IPS-NIHi7 (cell line): ENCODE measurements at regions not wholly inside any gene's neighbourhood (a gene's known extent, or its start where the extent isn't known, plus 50 kb on each side); places are given as distances from the start of the nearest gene placed in this dataset.
"Not testable (repeated sequence)": the region's sequence is repeated elsewhere in the genome, so short reads cannot be mapped to it uniquely, and the experiment has no call there.

Experiments used
- DNase-seq: peaks from one replicate; pipeline ENCODE4 v3.0.0; 2012; ENCODE audit warnings: mixed read lengths; ENCODE audit errors: extremely low spot score

GRCh38 chr4:140249351-140249750 is 95.4 kb upstream of the MAML3 start:
- no peak for DNase-seq

- DNase-seq, result no peak
These were observed 93.3 kb upstream of the MAML3 start for GRCh38 chr4:140247237-140247636.

GRCh38 chr4:140246216-140246615 is 92.2 kb upstream of the MAML3 start:
- DNase-seq, result no peak

GRCh38 chr4:140244328-140244727 is 90.3 kb upstream of the MAML3 start:
- DNase-seq, result no peak

- DNase-seq, result no peak
These were observed 89.3 kb upstream of the MAML3 start for GRCh38 chr4:140243278-140243753.

GRCh38 chr4:140242357-140243277 is 88.6 kb upstream of the MAML3 start:
- no peak for DNase-seq

GRCh38 chr4:140240237-140240636 is 86.3 kb upstream of the MAML3 start:
- DNase-seq, result no peak

- no peak for DNase-seq
These were observed 85.3 kb upstream of the MAML3 start for GRCh38 chr4:140239311-140239710.

GRCh38 chr4:140238351-140239056 is 84.5 kb upstream of the MAML3 start:
- DNase-seq, result no peak

- peak; percentile 86 for DNase-seq
These were observed 83.8 kb upstream of the MAML3 start for GRCh38 chr4:140237616-140238350.

GRCh38 chr4:140236654-140237169 is 82.7 kb upstream of the MAML3 start:
- no peak for DNase-seq

GRCh38 chr4:140234697-140235060 is 80.7 kb upstream of the MAML3 start:
- DNase-seq, result no peak

- no peak for DNase-seq
These were observed 80.1 kb upstream of the MAML3 start for GRCh38 chr4:140233791-140234696.

- DNase-seq, result no peak
These were observed 75.9 kb upstream of the MAML3 start for GRCh38 chr4:140229881-140230280.

GRCh38 chr4:140227286-140227685 is 73.3 kb upstream of the MAML3 start:
- DNase-seq, result no peak

- no peak for DNase-seq
These were observed 69.2 kb upstream of the MAML3 start for GRCh38 chr4:140223056-140223810.

- no peak for DNase-seq
These were observed 68.2 kb upstream of the MAML3 start for GRCh38 chr4:140222171-140222570.

GRCh38 chr4:140220058-140220457 is 66.1 kb upstream of the MAML3 start:
- no peak for DNase-seq

- no peak for DNase-seq
These were observed 65.6 kb upstream of the MAML3 start for GRCh38 chr4:140219567-140219966.

- DNase-seq, result not testable (repeated sequence)
These were observed 65.1 kb upstream of the MAML3 start for GRCh38 chr4:140219070-140219469.
